ENCODE measurements at regions not wholly inside any gene's neighbourhood (a gene's known extent, or its start where the extent isn't known, plus 50 kb on each side); places are given as distances from the start of the nearest gene placed in this dataset.

DNA sequence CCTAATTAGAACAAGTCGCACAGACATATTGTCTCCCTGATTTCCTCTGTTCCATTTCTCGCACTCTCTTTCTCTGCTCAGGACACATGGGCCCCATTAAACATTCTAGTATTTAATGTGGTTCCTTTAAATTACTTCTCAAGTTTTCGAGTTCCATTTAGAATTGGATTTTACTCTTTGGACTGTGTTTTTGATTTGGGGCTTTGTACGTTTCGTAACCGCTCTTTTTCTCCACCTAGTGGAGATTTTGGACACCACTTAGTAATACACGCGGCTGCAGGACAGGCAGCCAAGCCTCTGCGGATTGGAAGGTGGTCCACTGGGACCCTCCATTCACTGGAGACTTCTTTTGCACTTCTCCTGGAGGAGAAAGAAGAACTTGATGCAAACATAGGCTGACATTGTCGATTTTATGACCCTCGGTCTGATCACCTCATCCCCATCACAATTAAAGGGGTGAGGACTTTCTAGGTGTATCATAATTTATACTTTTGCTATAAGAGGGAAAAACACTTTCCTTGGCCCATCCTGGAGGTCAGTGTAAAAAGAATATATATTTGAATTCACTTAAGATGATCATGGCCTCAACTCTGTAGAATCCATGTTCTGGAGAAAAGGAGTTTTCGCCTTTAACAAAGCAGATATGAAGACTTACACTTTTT lies 85.7 kb downstream of the NOG start (continued):
- 0 out of 2 replicates have a peak, but pooled peaks have one; percentile 17 for TF ChIP-seq E2F6 (IDR thresholded peaks at IDR 0.05)
